ENCODE measurements at regions not wholly inside any gene's neighbourhood (a gene's known extent, or its start where the extent isn't known, plus 50 kb on each side); places are given as distances from the start of the nearest gene placed in this dataset.

DNA sequence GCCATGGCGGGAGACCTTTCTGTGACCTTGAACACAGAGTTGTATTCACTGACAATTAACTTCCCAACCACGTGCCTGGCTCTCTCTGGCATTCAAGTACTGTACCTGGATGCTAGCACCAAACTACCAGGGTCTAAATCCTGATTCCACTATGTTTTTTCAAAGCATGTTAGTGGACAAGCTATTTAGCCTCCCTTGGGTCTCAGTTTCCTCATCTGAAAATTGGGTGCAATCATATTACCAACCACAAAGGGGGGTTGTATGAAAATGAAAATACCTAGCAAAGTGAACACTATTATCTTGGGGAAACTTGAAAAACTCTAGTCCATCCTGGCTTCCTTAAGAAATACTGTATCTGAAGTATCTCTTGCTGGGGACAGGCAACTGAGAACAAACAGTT is 308.7 kb upstream of the SGK1 start:
- TF ChIP-seq, protein P1, sequence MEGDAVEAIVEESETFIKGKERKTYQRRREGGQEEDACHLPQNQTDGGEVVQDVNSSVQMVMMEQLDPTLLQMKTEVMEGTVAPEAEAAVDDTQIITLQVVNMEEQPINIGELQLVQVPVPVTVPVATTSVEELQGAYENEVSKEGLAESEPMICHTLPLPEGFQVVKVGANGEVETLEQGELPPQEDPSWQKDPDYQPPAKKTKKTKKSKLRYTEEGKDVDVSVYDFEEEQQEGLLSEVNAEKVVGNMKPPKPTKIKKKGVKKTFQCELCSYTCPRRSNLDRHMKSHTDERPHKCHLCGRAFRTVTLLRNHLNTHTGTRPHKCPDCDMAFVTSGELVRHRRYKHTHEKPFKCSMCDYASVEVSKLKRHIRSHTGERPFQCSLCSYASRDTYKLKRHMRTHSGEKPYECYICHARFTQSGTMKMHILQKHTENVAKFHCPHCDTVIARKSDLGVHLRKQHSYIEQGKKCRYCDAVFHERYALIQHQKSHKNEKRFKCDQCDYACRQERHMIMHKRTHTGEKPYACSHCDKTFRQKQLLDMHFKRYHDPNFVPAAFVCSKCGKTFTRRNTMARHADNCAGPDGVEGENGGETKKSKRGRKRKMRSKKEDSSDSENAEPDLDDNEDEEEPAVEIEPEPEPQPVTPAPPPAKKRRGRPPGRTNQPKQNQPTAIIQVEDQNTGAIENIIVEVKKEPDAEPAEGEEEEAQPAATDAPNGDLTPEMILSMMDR (conservative IDR thresholded peaks at IDR 0.05) = no peak
- TF ChIP-seq ZFX (IDR thresholded peaks at IDR 0.05) = no peak
